ENCODE measurements at regions not wholly inside any gene's neighbourhood (a gene's known extent, or its start where the extent isn't known, plus 50 kb on each side); places are given as distances from the start of the nearest gene placed in this dataset.

DNA sequence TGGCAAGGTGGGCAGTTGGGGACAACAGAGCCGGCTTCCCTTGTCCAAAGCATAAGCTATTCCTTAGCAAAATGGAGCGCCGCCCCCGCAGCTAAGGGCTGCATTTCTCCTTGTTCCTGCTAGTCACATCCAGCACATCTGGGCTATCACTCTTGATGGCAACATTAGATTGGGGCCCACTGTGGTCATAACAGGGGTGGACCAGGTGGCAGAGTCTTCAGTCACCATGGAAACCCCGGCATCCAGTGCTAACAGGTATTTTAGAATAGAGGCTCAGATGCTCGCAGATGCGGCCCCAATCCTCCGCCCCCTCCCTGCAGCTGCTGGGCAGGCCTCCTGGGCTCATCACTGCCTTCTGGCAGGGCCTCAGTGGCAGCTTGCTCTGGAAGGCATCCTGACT is 125.9 kb downstream of the GPCPD1 start:
- TF ChIP-seq, protein P1, sequence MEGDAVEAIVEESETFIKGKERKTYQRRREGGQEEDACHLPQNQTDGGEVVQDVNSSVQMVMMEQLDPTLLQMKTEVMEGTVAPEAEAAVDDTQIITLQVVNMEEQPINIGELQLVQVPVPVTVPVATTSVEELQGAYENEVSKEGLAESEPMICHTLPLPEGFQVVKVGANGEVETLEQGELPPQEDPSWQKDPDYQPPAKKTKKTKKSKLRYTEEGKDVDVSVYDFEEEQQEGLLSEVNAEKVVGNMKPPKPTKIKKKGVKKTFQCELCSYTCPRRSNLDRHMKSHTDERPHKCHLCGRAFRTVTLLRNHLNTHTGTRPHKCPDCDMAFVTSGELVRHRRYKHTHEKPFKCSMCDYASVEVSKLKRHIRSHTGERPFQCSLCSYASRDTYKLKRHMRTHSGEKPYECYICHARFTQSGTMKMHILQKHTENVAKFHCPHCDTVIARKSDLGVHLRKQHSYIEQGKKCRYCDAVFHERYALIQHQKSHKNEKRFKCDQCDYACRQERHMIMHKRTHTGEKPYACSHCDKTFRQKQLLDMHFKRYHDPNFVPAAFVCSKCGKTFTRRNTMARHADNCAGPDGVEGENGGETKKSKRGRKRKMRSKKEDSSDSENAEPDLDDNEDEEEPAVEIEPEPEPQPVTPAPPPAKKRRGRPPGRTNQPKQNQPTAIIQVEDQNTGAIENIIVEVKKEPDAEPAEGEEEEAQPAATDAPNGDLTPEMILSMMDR (IDR thresholded peaks at IDR 0.05; ENCODE audit: low read depth, low read length), result no peak
- H3K27ac ChIP-seq (ENCODE audit: low read depth, low read length), result no peak overlapping the region
- POLR2A ChIA-PET, result no interaction called here
- CTCF ChIA-PET, result no interaction called here
- no peaks in the 10 kb centered on the region; the same call in 1 of the 2 replicates for H3K9me3 ChIP-seq (ENCODE audit: control insufficient read depth, insufficient read depth, low read length)
- H3K4me3 ChIP-seq (ENCODE audit: low read depth, low read length), result no peak overlapping the region
- DNase-seq (ENCODE audit: low read depth, low spot score), result no peak
- peaks cover 3% of the 10 kb centered on the region for H3K27me3 ChIP-seq (ENCODE audit: control insufficient read depth, insufficient read depth, low read length)

DNA sequence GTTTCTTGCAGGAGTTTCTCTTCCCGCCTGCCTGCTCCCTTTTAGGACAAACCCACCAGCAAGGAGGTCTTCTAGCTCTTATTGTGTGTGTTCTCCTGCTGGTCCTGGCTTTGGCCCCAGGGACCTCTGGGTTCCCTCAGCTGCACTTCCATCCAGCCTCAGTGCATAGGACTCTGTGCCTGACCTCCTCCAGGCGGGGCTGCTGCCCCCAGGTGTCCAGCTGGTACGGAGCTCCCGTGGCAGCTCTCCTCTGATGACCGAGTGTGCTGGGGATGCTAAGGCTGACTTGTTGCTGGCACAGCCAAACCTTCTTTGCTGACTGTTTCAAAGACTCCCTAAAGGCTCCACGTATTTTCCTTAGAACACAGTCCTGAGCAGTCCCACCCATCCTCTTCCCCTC is 126.5 kb downstream of the GPCPD1 start:
- ChIA-PET CTCF (no interaction called here), POLR2A (no interaction called here)
- DNase-seq (ENCODE audit: low read depth, low spot score), result no peak
- H3K27me3 ChIP-seq (ENCODE audit: control insufficient read depth, insufficient read depth, low read length), result peaks cover 3% of the 10 kb centered on the region
- no peak overlapping the region for H3K4me3 ChIP-seq (ENCODE audit: low read depth, low read length)
- no peaks in the 10 kb centered on the region; the same call in 1 of the 2 replicates for H3K9me3 ChIP-seq (ENCODE audit: control insufficient read depth, insufficient read depth, low read length)
- TF ChIP-seq, protein P1 (IDR thresholded peaks at IDR 0.05; ENCODE audit: low read depth, low read length), result no peak
- no peak overlapping the region for H3K27ac ChIP-seq (ENCODE audit: low read depth, low read length)

DNA sequence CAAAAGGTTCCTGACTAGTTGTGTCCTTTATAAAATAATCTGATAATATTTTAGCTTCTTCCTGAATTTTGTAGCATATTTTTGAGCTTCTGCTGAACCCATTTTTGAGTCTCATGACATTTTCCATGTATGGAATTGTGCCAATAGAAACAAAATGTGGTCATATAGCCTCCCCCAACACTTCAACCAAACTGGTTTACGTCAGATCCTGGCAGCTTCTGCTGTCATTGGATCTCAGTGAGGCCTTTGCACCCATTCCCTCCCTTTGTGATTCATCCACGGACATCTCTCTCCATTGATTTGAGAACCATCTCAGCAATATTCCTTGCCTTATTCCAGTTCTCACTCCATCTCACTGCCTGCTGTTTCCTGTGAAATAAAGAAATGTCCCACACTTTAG is 128.0 kb downstream of the GPCPD1 start:
- Histone ChIP-seq H3K27me3 (ENCODE audit: control insufficient read depth, insufficient read depth, low read length) (peaks cover 3% of the 10 kb centered on the region), H3K27ac (ENCODE audit: low read depth, low read length) (no peak overlapping the region), H3K4me3 (ENCODE audit: low read depth, low read length) (no peak overlapping the region), H3K9me3 (ENCODE audit: control insufficient read depth, insufficient read depth, low read length) (no peaks in the 10 kb centered on the region; the same call in 1 of the 2 replicates)
- TF ChIP-seq, protein P1 (IDR thresholded peaks at IDR 0.05; ENCODE audit: low read depth, low read length), result no peak
- CTCF ChIA-PET, result interaction anchor here (1.0 kb wide), 2 partner anchors 34 to 35 kb away, joined by 3 to 5 read pairs; no protein-coding TSS in a partner anchor
- POLR2A ChIA-PET, result no interaction called here
- DNase-seq (ENCODE audit: low read depth, low spot score), result no peak

DNA sequence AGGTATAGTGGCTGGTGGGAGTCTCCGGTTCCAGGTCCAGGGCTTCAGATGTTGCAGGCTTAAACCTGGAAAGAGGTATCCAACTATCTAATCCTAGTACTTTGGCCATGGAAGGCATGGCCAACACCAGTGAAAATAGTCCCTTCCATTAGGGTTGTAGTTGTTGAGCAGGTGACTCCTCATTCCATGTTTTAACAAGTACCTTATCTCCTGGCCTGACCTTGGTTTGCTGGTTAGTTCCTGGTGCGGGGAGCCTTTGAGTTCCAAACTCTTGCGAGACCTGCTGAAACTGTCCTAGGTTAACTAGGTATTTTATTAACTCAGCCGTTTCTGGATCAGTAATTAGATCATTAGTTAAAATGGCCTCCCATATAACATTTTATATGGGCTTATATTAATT is 128.9 kb downstream of the GPCPD1 start:
- ChIA-PET POLR2A (no interaction called here), CTCF (no interaction called here)
- TF ChIP-seq, protein P1 (IDR thresholded peaks at IDR 0.05; ENCODE audit: low read depth, low read length), result no peak
- no peak for DNase-seq (ENCODE audit: low read depth, low spot score)
- H3K27ac ChIP-seq (ENCODE audit: low read depth, low read length), result no peak overlapping the region
- no peaks in the 10 kb centered on the region for H3K27me3 ChIP-seq (ENCODE audit: control insufficient read depth, insufficient read depth, low read length)
- no peak overlapping the region for H3K4me3 ChIP-seq (ENCODE audit: low read depth, low read length)
- H3K9me3 ChIP-seq (ENCODE audit: control insufficient read depth, insufficient read depth, low read length), result no peaks in the 10 kb centered on the region; the same call in 1 of the 2 replicates

DNA sequence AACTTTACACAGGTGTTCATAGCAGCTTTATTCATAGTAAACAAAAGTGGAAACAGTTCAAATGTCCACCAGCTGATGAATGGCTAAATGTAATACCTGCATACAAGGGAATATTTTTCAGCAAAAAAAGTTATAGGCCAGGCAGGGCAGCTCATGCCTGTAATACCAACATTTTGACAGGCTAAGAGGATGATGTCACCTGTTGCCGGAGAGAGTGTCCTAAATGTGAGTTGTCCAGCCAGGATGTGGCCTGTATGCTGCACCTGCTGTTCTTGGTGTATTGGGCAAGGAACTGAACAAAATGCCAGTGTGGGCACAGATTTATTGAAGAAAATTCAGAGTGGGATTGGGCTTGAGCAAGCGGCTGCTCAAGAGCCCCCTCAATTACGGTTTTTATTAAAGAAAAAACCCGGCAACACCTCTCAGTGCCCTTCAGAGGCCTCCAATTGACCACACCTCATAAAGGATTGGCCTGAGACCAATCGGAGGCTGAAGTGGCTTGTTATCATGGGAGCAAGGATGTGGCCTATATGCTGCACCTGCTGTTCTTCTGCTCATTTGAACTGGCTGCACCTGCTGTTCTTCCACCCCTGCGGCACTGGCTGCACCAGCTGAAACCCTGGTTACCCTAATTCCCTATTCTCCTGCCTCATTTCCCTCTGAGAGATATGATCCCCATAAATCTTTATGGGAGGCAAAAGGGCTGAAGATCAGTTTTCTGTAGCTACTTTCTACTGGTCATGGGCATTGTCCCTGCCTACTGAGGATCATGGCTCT is 129.8 kb downstream of the GPCPD1 start:
- Histone ChIP-seq H3K4me3 (ENCODE audit: low read depth, low read length) (no peak overlapping the region), H3K9me3 (ENCODE audit: control insufficient read depth, insufficient read depth, low read length) (no peaks in the 10 kb centered on the region; the same call in 1 of the 2 replicates), H3K27ac (ENCODE audit: low read depth, low read length) (no peak overlapping the region), H3K27me3 (ENCODE audit: control insufficient read depth, insufficient read depth, low read length) (no peaks in the 10 kb centered on the region)
- TF ChIP-seq, protein P1 (IDR thresholded peaks at IDR 0.05; ENCODE audit: low read depth, low read length), result no peak
- CTCF ChIA-PET, result no interaction called here
- DNase-seq (ENCODE audit: low read depth, low spot score), result no peak
- POLR2A ChIA-PET, result no interaction called here
